Caco-2 (cell line): ENCODE measurements at regions not wholly inside any gene's neighbourhood (a gene's known extent, or its start where the extent isn't known, plus 50 kb on each side); places are given as distances from the start of the nearest gene placed in this dataset.
A peak's percentile ranks its signal among the peaks of the same experiment; 100 is the strongest.

Experiments
- BruUV-seq: library from RNA; stranded (reverse); fragments of 400-500 nt; replicated peaks from 2 replicates; lab custom pipeline; 2021; lab: Mats Ljungman, UMichigan
- CTCF ChIA-PET: fragments of 300-600 bp; sonication (Branson Sonifier 250); formaldehyde crosslinking; loops from one replicate; lab custom pipeline; 2022; ENCODE audit warnings: antibody characterized with exemption; lab: Charles Lee
- POLR2A ChIA-PET: fragments of 300-600 bp; sonication (Branson Sonifier 250); formaldehyde crosslinking; loops from one replicate; lab custom pipeline; 2022; ENCODE audit warnings: antibody characterized with exemption; lab: Charles Lee
- DNase-seq, 2 experiments: peaks; one replicate each; pipeline versions ENCODE4 v3.0.0 to v3.0.0-alpha.2; 2020 to 2022
- H3K27me3 ChIP-seq: replicated peaks from 2 replicates; pipeline ENCODE4 v1.6.0; 2011; ENCODE audit warnings: low read length; ENCODE audit not compliant: control insufficient read depth, insufficient read depth
- H3K36me3 ChIP-seq: 2 replicates; pipeline ENCODE4 v1.5.1; 2011; ENCODE audit warnings: low read length; ENCODE audit not compliant: control insufficient read depth, insufficient read depth
- H3K4me1 ChIP-seq: fragments of 250-450 bp; sonication (Bioruptor Pico); 2 replicates; pipeline ENCODE4 v1.5.1; 2020; ENCODE audit warnings: mild to moderate bottlenecking
- H3K4me3 ChIP-seq: 2 replicates; pipeline ENCODE4 v1.5.1; 2011; ENCODE audit warnings: low read depth, mild to moderate bottlenecking, control low read depth, low read length
- H3K9me3 ChIP-seq: fragments of 250-450 bp; sonication (Bioruptor Pico); 2 replicates; pipeline ENCODE4 v1.5.1; 2020; ENCODE audit warnings: mild to moderate bottlenecking, moderate library complexity
- H3K27ac Mint-ChIP-seq: one replicate; pipeline ENCODE4 v1.8.0; 2022; ENCODE audit warnings: mixed read lengths; ENCODE audit not compliant: unreplicated experiment
- H3K27me3 Mint-ChIP-seq: one replicate; pipeline ENCODE4 v1.8.0; 2022; ENCODE audit warnings: mixed read lengths; ENCODE audit not compliant: insufficient read depth, unreplicated experiment
- H3K36me3 Mint-ChIP-seq: one replicate; pipeline ENCODE4 v1.8.0; 2022; ENCODE audit warnings: mild to moderate bottlenecking, mixed read lengths; ENCODE audit not compliant: insufficient read depth, unreplicated experiment
- H3K4me1 Mint-ChIP-seq: one replicate; pipeline ENCODE4 v1.8.0; 2022; ENCODE audit warnings: low read depth, mixed read lengths; ENCODE audit not compliant: unreplicated experiment
- H3K4me3 Mint-ChIP-seq: one replicate; pipeline ENCODE4 v1.8.0; 2022; ENCODE audit warnings: mild to moderate bottlenecking, moderate library complexity, mixed read lengths; ENCODE audit not compliant: unreplicated experiment
- H3K9me3 Mint-ChIP-seq: one replicate; pipeline ENCODE4 v1.8.0; 2022; ENCODE audit warnings: mixed read lengths; ENCODE audit not compliant: unreplicated experiment
- CTCF ChIP-seq, 2 experiments: fragments of 200-600 bp in 1 of 2; IDR thresholded peaks; 1 replicate in 1 of 2; 2 replicates in 1 of 2; pipeline versions ENCODE4 v1.5.1 to v1.8.0; 2011 to 2022; ENCODE audit warnings: antibody characterized with exemption in 1 of 2, control low read depth in 1 of 2, inconsistent platforms in 1 of 2, low read depth in 1 of 2, low read length in 1 of 2, mild to moderate bottlenecking in 1 of 2, moderate library complexity in 1 of 2; ENCODE audit not compliant: insufficient read depth in 1 of 2, severe bottlenecking in 1 of 2, unreplicated experiment in 1 of 2
- intact Hi-C: fragments of 100-400 bp; cut with micrococcal nuclease; formaldehyde crosslinking; loops from one replicate; pipeline ENCODE4 v1.10.0; 2022; ENCODE audit not compliant: unreplicated experiment

- Mint-ChIP-seq H3K9me3 (no peaks in the 10 kb centered on the region), H3K4me1 (no peaks in the 10 kb centered on the region), H3K27ac (no peak overlapping the region), H3K4me3 (peak overlapping the region; percentile 48), H3K27me3 (peaks cover 2% of the 10 kb centered on the region), H3K36me3 (no peaks in the 10 kb centered on the region)
- intact Hi-C loops = no loop called here
- Histone ChIP-seq H3K36me3 (no peaks in the 10 kb centered on the region), H3K4me1 (no peaks in the 10 kb centered on the region), H3K4me3 (no peak overlapping the region), H3K27me3 (no peaks in the 10 kb centered on the region), H3K9me3 (no peaks in the 10 kb centered on the region; the same call in 1 of the 2 replicates)
- peak; percentile 48 to 64 for DNase-seq
- POLR2A ChIA-PET = no interaction called here
- TF ChIP-seq CTCF (IDR thresholded peaks at IDR 0.05; ENCODE audit: insufficient read depth in 1 of 2, low read depth in 1 of 2, low read length in 1 of 2, severe bottlenecking in 1 of 2, unreplicated experiment in 1 of 2) = peak; percentile 49 to 60
- BruUV-seq = no TSS peak
- CTCF ChIA-PET = interaction anchor here (1.0 kb wide), 1 partner anchor 13 kb away, joined by 3 read pairs; no protein-coding TSS in a partner anchor
These were observed 68.5 kb upstream of the BMPER start for GRCh38 chr7:33836797-33837355.

- intact Hi-C loops = no loop called here
- Mint-ChIP-seq H3K27me3 (peaks cover 2% of the 10 kb centered on the region), H3K4me1 (no peaks in the 10 kb centered on the region), H3K27ac (no peak overlapping the region), H3K36me3 (no peaks in the 10 kb centered on the region), H3K4me3 (no peak overlapping the region), H3K9me3 (no peaks in the 10 kb centered on the region)
- Histone ChIP-seq H3K36me3 (no peaks in the 10 kb centered on the region), H3K27me3 (no peaks in the 10 kb centered on the region), H3K9me3 (no peaks in the 10 kb centered on the region; the same call in 1 of the 2 replicates), H3K4me3 (no peak overlapping the region), H3K4me1 (no peaks in the 10 kb centered on the region)
- no peak for TF ChIP-seq CTCF (IDR thresholded peaks at IDR 0.05; ENCODE audit: insufficient read depth in 1 of 2, low read depth in 1 of 2, low read length in 1 of 2, severe bottlenecking in 1 of 2, unreplicated experiment in 1 of 2)
- DNase-seq = no peak
- CTCF ChIA-PET = interaction anchor here (1.0 kb wide), 1 partner anchor 12 kb away, joined by 3 read pairs; no protein-coding TSS in a partner anchor
- no TSS peak for BruUV-seq
- POLR2A ChIA-PET = no interaction called here
These were observed 67.9 kb upstream of the BMPER start for GRCh38 chr7:33837356-33837851.

GRCh38 chr7:33841031-33841430, 64.3 kb upstream of the BMPER start:
- H3K4me1 Mint-ChIP-seq = no peaks in the 10 kb centered on the region
- CTCF ChIA-PET = no interaction called here
- H3K36me3 Mint-ChIP-seq = no peaks in the 10 kb centered on the region
- TF ChIP-seq CTCF (IDR thresholded peaks at IDR 0.05; ENCODE audit: insufficient read depth in 1 of 2, low read depth in 1 of 2, low read length in 1 of 2, severe bottlenecking in 1 of 2, unreplicated experiment in 1 of 2) = no peak
- Histone ChIP-seq H3K36me3 (no peaks in the 10 kb centered on the region), H3K27me3 (no peaks in the 10 kb centered on the region), H3K9me3 (no peaks in the 10 kb centered on the region; the same call in 1 of the 2 replicates), H3K4me1 (no peaks in the 10 kb centered on the region), H3K4me3 (no peak overlapping the region)
- intact Hi-C loops = no loop called here
- no peak overlapping the region for H3K4me3 Mint-ChIP-seq
- no peak for DNase-seq
- H3K9me3 Mint-ChIP-seq = no peaks in the 10 kb centered on the region
- H3K27me3 Mint-ChIP-seq = peaks cover 7% of the 10 kb centered on the region
- POLR2A ChIA-PET = no interaction called here
- no TSS peak for BruUV-seq
- no peak overlapping the region for H3K27ac Mint-ChIP-seq
